GM19463 (cell line): ENCODE measurements at regions not wholly inside any gene's neighbourhood (a gene's known extent, or its start where the extent isn't known, plus 50 kb on each side); places are given as distances from the start of the nearest gene placed in this dataset.
"Not testable (repeated sequence)": the region's sequence is repeated elsewhere in the genome, so short reads cannot be mapped to it uniquely, and the experiment has no call there.

ENCODE experiments used
- ATAC-seq: cut with Tn5 transposase; IDR thresholded peaks from one replicate; pipeline ENCODE4 v1.9.1; 2021; ENCODE audit warnings: mild to moderate bottlenecking, moderate library complexity; ENCODE audit not compliant: unreplicated experiment

GRCh38 chr2:118430510-118431164, 342.4 kb downstream of the INSIG2 start:
- no peak for ATAC-seq

- no peak for ATAC-seq
Measured at GRCh38 chr2:118425191-118425590, 336.9 kb downstream of the INSIG2 start.

- ATAC-seq: no peak
Measured at GRCh38 chr2:118423776-118424175, 335.5 kb downstream of the INSIG2 start.

GRCh38 chr2:118421648-118422047, 333.4 kb downstream of the INSIG2 start:
- ATAC-seq: no peak

GRCh38 chr2:118417406-118418120, 329.3 kb downstream of the INSIG2 start:
- no peak for ATAC-seq

- not testable (repeated sequence) for ATAC-seq
Measured at GRCh38 chr2:118415186-118415585, 326.9 kb downstream of the INSIG2 start.

- ATAC-seq: no peak
Measured at GRCh38 chr2:118403658-118404451, 315.6 kb downstream of the INSIG2 start.

- no peak for ATAC-seq
Measured at GRCh38 chr2:118388771-118389170, 300.5 kb downstream of the INSIG2 start.

GRCh38 chr2:118387509-118387908, 299.2 kb downstream of the INSIG2 start:
- ATAC-seq: no peak

GRCh38 chr2:118386641-118387302, 298.5 kb downstream of the INSIG2 start:
- no peak for ATAC-seq

GRCh38 chr2:118380915-118381653, 292.8 kb downstream of the INSIG2 start:
- no peak for ATAC-seq

GRCh38 chr2:118375907-118376485, 287.7 kb downstream of the INSIG2 start:
- no peak for ATAC-seq

GRCh38 chr2:118374974-118375755, 286.9 kb downstream of the INSIG2 start:
- ATAC-seq: no peak

- ATAC-seq: no peak
Measured at GRCh38 chr2:118372886-118373830, 284.9 kb downstream of the INSIG2 start.

GRCh38 chr2:118371515-118371914, 283.2 kb downstream of the INSIG2 start:
- no peak for ATAC-seq

GRCh38 chr2:118369521-118369920, 281.2 kb downstream of the INSIG2 start:
- not testable (repeated sequence) for ATAC-seq

GRCh38 chr2:118363604-118364003, 275.3 kb downstream of the INSIG2 start:
- ATAC-seq: no peak

GRCh38 chr2:118356051-118356450, 267.8 kb downstream of the INSIG2 start:
- no peak for ATAC-seq
